ENCODE measurements at regions not wholly inside any gene's neighbourhood (a gene's known extent, or its start where the extent isn't known, plus 50 kb on each side); places are given as distances from the start of the nearest gene placed in this dataset.

GRCh38 chr2:180202467-180202951 is 195.4 kb upstream of the CWC22 start:
- Histone ChIP-seq H3K27ac (ENCODE audit: low read length) (no peak overlapping the region), H3K27me3 (ENCODE audit: insufficient read depth, low read depth, low read length) (no peaks in the 10 kb centered on the region), H3K4me3 (ENCODE audit: low read length) (no peak overlapping the region), H3K79me2 (replicated peaks; ENCODE audit: insufficient read depth, low read length) (no peaks in the 10 kb centered on the region), H2AFZ (ENCODE audit: low read depth, low read length) (no peak overlapping the region), H4K20me1 (ENCODE audit: insufficient read depth) (no peaks in the 10 kb centered on the region), H3K9me2 (ENCODE audit: insufficient read depth, low read length) (no peaks in the 10 kb centered on the region), H3K9me3 (ENCODE audit: low read length) (no peaks in the 10 kb centered on the region), H3K36me3 (ENCODE audit: insufficient read depth, low read length) (no peaks in the 10 kb centered on the region), H3K4me2 (ENCODE audit: low read length) (no peak overlapping the region), H3K9ac (ENCODE audit: low read length) (no peak overlapping the region), H3F3A (ENCODE audit: insufficient read depth, low read length, poor library complexity, severe bottlenecking) (no peaks in the 10 kb centered on the region)
- TF ChIP-seq SMC3 (conservative IDR thresholded peaks at IDR 0.05; ENCODE audit: poor library complexity) (no peak), RAD21 (conservative IDR thresholded peaks at IDR 0.05) (no peak), POLR2AphosphoS5 (IDR thresholded peaks at IDR 0.05) (no peak), CTCF (IDR thresholded peaks at IDR 0.05; ENCODE audit: poor library complexity, severe bottlenecking) (no peak), TAF1 (IDR thresholded peaks at IDR 0.05; ENCODE audit: low read depth) (no peak), EP300 (conservative IDR thresholded peaks at IDR 0.05; ENCODE audit: poor library complexity, severe bottlenecking) (no peak), REST (IDR thresholded peaks at IDR 0.05; ENCODE audit: borderline replicate concordance) (no peak), EZH2 (IDR thresholded peaks at IDR 0.05; ENCODE audit: borderline replicate concordance, insufficient read depth, low read length, poor library complexity, severe bottlenecking) (no peak), MXI1 (conservative IDR thresholded peaks at IDR 0.05; ENCODE audit: poor library complexity, severe bottlenecking) (no peak)

GRCh38 chr2:180196419-180196977 is 189.4 kb upstream of the CWC22 start:
- Histone ChIP-seq H3K4me2 (ENCODE audit: low read length) (no peak overlapping the region), H3K9ac (ENCODE audit: low read length) (no peak overlapping the region), H3K79me2 (replicated peaks; ENCODE audit: insufficient read depth, low read length) (no peaks in the 10 kb centered on the region), H4K20me1 (ENCODE audit: insufficient read depth) (no peaks in the 10 kb centered on the region), H3F3A (ENCODE audit: insufficient read depth, low read length, poor library complexity, severe bottlenecking) (no peaks in the 10 kb centered on the region), H3K9me3 (ENCODE audit: low read length) (no peaks in the 10 kb centered on the region), H3K9me2 (ENCODE audit: insufficient read depth, low read length) (no peaks in the 10 kb centered on the region), H2AFZ (ENCODE audit: low read depth, low read length) (no peak overlapping the region), H3K36me3 (ENCODE audit: insufficient read depth, low read length) (no peaks in the 10 kb centered on the region), H3K4me3 (ENCODE audit: low read length) (no peak overlapping the region), H3K27ac (ENCODE audit: low read length) (no peak overlapping the region), H3K27me3 (ENCODE audit: insufficient read depth, low read depth, low read length) (no peaks in the 10 kb centered on the region)
- no peak for TF ChIP-seq RAD21 (conservative IDR thresholded peaks at IDR 0.05)
- TF ChIP-seq CTCF (IDR thresholded peaks at IDR 0.05; ENCODE audit: poor library complexity, severe bottlenecking): no peak
- no peak for TF ChIP-seq SMC3 (conservative IDR thresholded peaks at IDR 0.05; ENCODE audit: poor library complexity)
- TF ChIP-seq POLR2AphosphoS5 (IDR thresholded peaks at IDR 0.05): no peak
- TF ChIP-seq REST (IDR thresholded peaks at IDR 0.05; ENCODE audit: borderline replicate concordance): no peak

Data from neural cell (in vitro differentiated cells).